GM23338 (cell line): ENCODE measurements at regions not wholly inside any gene's neighbourhood (a gene's known extent, or its start where the extent isn't known, plus 50 kb on each side); places are given as distances from the start of the nearest gene placed in this dataset.

ENCODE experiments used
- ATAC-seq: fragments of 200-7000 bp; cut with Tn5 transposase; 3 replicates; pipeline ENCODE4 v1.9.1; 2020
- DNase-seq: peaks from one replicate; pipeline ENCODE4 v3.0.0-alpha.2; 2015; ENCODE audit warnings: low spot score
- H2AFZ ChIP-seq: fragments of 200-600 bp; sonication (generic); 2 replicates; pipeline ENCODE4 v1.8.0; 2016; ENCODE audit warnings: antibody characterized with exemption, mild to moderate bottlenecking, moderate library complexity
- H3F3A ChIP-seq: fragments of 200-600 bp; sonication (generic); replicated peaks from 2 replicates; pipeline ENCODE4 v1.8.0; 2017; ENCODE audit warnings: antibody characterized with exemption, mixed run types, low read depth
- H3K27ac ChIP-seq: fragments of 200-600 bp; sonication (generic); 2 replicates; pipeline ENCODE4 v1.6.1; 2016; ENCODE audit warnings: low read depth
- H3K27me3 ChIP-seq: fragments of 200-600 bp; sonication (generic); 2 replicates; pipeline ENCODE4 v1.8.0; 2016; ENCODE audit warnings: mild to moderate bottlenecking, mixed run types, moderate library complexity; ENCODE audit not compliant: insufficient read depth
- H3K36me3 ChIP-seq: fragments of 200-600 bp; sonication (generic); 2 replicates; pipeline ENCODE4 v1.8.0; 2016; ENCODE audit warnings: mild to moderate bottlenecking; ENCODE audit not compliant: insufficient read depth
- H3K4me1 ChIP-seq: fragments of 200-600 bp; sonication (generic); 2 replicates; pipeline ENCODE4 v1.8.0; 2016; ENCODE audit warnings: mild to moderate bottlenecking, moderate library complexity; ENCODE audit not compliant: insufficient read depth
- H3K4me2 ChIP-seq: fragments of 200-600 bp; sonication (generic); 2 replicates; pipeline ENCODE4 v1.7.1; 2017; ENCODE audit warnings: mixed run types
- H3K4me3 ChIP-seq: fragments of 200-600 bp; sonication (generic); 2 replicates; pipeline ENCODE4 v1.6.1; 2016; ENCODE audit warnings: mixed run types
- H3K79me2 ChIP-seq: fragments of 200-600 bp; sonication (generic); replicated peaks from 2 replicates; pipeline ENCODE4 v1.8.0; 2017; ENCODE audit warnings: mild to moderate bottlenecking; ENCODE audit not compliant: insufficient read depth
- H3K9me2 ChIP-seq: fragments of 200-600 bp; sonication (generic); 2 replicates; pipeline ENCODE4 v1.8.0; 2017; ENCODE audit not compliant: insufficient read depth
- H4K20me1 ChIP-seq: fragments of 200-600 bp; sonication (generic); replicated peaks from 2 replicates; pipeline ENCODE4 v1.8.0; 2017; ENCODE audit warnings: mild to moderate bottlenecking; ENCODE audit not compliant: insufficient read depth
- H3K27ac Mint-ChIP-seq: 2 replicates; pipeline ENCODE4 v1.8.0; 2020; ENCODE audit warnings: inconsistent platforms, mild to moderate bottlenecking, moderate library complexity, mixed read lengths
- H3K27me3 Mint-ChIP-seq: 3 replicates; pipeline ENCODE4 v1.8.0; 2022; ENCODE audit warnings: low read depth, mild to moderate bottlenecking, moderate library complexity, mixed read lengths, inconsistent platforms; ENCODE audit not compliant: insufficient read depth, poor library complexity
- H3K36me3 Mint-ChIP-seq: 3 replicates; pipeline ENCODE4 v1.8.0; 2021; ENCODE audit warnings: low read depth, mild to moderate bottlenecking, inconsistent platforms, moderate library complexity, mixed read lengths
- H3K4me1 Mint-ChIP-seq: 3 replicates; pipeline ENCODE4 v1.8.0; 2020; ENCODE audit warnings: mild to moderate bottlenecking, inconsistent platforms, mixed read lengths
- H3K4me3 Mint-ChIP-seq: 3 replicates; pipeline ENCODE4 v1.8.0; 2021; ENCODE audit warnings: moderate library complexity, mild to moderate bottlenecking, inconsistent platforms, mixed read lengths
- H3K9me3 Mint-ChIP-seq: 3 replicates; pipeline ENCODE4 v1.8.0; 2020; ENCODE audit warnings: moderate library complexity, mild to moderate bottlenecking, inconsistent platforms, mixed read lengths
- EZH2phosphoT487 ChIP-seq: fragments of 200-600 bp; sonication (generic); IDR thresholded peaks from one replicate; pipeline ENCODE4 v1.8.1; 2018; ENCODE audit warnings: antibody characterized with exemption; ENCODE audit not compliant: unreplicated experiment
- JUNB ChIP-seq: IDR thresholded peaks from one replicate; pipeline ENCODE4 v1.6.1; 2016; ENCODE audit warnings: antibody characterized with exemption; ENCODE audit not compliant: unreplicated experiment
- NANOG ChIP-seq: IDR thresholded peaks from 2 replicates; pipeline ENCODE4 v1.6.1; 2016; ENCODE audit warnings: antibody characterized with exemption, borderline replicate concordance
- POLR2AphosphoS5 ChIP-seq: IDR thresholded peaks from 2 replicates; pipeline ENCODE4 v1.6.1; 2016; ENCODE audit warnings: antibody characterized with exemption, low read depth
- STAT1 ChIP-seq: IDR thresholded peaks from one replicate; pipeline ENCODE4 v1.6.1; 2016; ENCODE audit warnings: antibody characterized with exemption; ENCODE audit not compliant: unreplicated experiment
- ZNF114 ChIP-seq: fragments of 250-450 bp; sonication (Bioruptor Pico); IDR thresholded peaks from 2 replicates; pipeline ENCODE4 v1.5.0; 2020; ENCODE audit warnings: mild to moderate bottlenecking, moderate library complexity
- ZNF331 ChIP-seq: fragments of 250-450 bp; sonication (Bioruptor Pico); IDR thresholded peaks from 2 replicates; pipeline ENCODE4 v1.5.0; 2020; ENCODE audit warnings: low read depth, mild to moderate bottlenecking, moderate library complexity
- TF ChIP-seq, protein P1 (sequence below): IDR thresholded peaks from 2 replicates; pipeline ENCODE4 v1.6.1; 2016; ENCODE audit warnings: antibody characterized with exemption
- TF ChIP-seq, protein P2 (sequence below), 2 experiments: fragments of 200-600 bp in 1 of 2; sonication (generic) in 1 of 2; conservative IDR thresholded peaks; 2 replicates each; pipeline versions ENCODE4 v1.5.1 to v1.6.1; 2016 to 2017; ENCODE audit warnings: antibody characterized with exemption in 2 of 2, low read depth in 2 of 2, mild to moderate bottlenecking in 2 of 2, moderate library complexity in 1 of 2
- TF ChIP-seq, protein P3 (sequence below): IDR thresholded peaks from one replicate; pipeline ENCODE4 v1.6.1; 2018; ENCODE audit warnings: antibody characterized with exemption; ENCODE audit not compliant: unreplicated experiment
- TF ChIP-seq, protein P4 (sequence below): fragments of 250-450 bp; sonication (Bioruptor Pico); IDR thresholded peaks from 2 replicates; pipeline ENCODE4 v1.5.0; 2020; ENCODE audit warnings: mild to moderate bottlenecking, moderate library complexity

DNA sequence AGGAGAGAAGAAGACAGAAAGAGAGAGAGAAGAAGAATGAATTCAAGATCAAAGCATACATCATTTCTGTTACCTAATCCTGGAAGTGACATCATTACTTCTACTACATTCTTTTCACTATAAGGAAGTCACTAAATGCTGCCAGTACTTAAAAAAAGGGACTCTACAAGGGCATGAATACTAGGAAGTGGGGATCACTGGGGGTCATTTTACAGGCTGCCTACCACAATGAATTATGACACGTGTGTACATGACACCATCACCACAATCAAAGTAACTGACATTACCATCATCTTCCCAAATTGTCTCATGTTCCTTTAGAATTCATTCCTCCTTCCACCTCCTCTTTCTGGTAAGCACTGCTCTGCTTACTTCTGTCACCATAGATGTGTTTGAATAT, 227.0 kb downstream of the CPE start:
- no peaks in the 10 kb centered on the region for H3F3A ChIP-seq
- no peak overlapping the region for H3K4me3 ChIP-seq
- Mint-ChIP-seq H3K27ac (no peak overlapping the region), H3K4me1 (peaks cover 14% of the 10 kb centered on the region), H3K36me3 (no peaks in the 10 kb centered on the region), H3K27me3 (no peaks in the 10 kb centered on the region), H3K9me3 (no peaks in the 10 kb centered on the region; the same call in 2 of the 3 replicates), H3K4me3 (no peak overlapping the region)
- H2AFZ ChIP-seq = no peak overlapping the region
- no peaks in the 10 kb centered on the region for H3K27me3 ChIP-seq
- no peak overlapping the region for H3K4me2 ChIP-seq
- ATAC-seq (no peak), DNase-seq (no peak)
- peaks cover 14% of the 10 kb centered on the region for H3K4me1 ChIP-seq
- no peak overlapping the region for H3K27ac ChIP-seq
- H3K36me3 ChIP-seq = no peaks in the 10 kb centered on the region
- H3K79me2 ChIP-seq = no peaks in the 10 kb centered on the region
- H3K9me2 ChIP-seq = 0 out of 2 replicates have a peak, but pooled peaks cover 15% of the 10 kb centered on the region
- no peaks in the 10 kb centered on the region for H4K20me1 ChIP-seq
- TF ChIP-seq, protein P1, sequence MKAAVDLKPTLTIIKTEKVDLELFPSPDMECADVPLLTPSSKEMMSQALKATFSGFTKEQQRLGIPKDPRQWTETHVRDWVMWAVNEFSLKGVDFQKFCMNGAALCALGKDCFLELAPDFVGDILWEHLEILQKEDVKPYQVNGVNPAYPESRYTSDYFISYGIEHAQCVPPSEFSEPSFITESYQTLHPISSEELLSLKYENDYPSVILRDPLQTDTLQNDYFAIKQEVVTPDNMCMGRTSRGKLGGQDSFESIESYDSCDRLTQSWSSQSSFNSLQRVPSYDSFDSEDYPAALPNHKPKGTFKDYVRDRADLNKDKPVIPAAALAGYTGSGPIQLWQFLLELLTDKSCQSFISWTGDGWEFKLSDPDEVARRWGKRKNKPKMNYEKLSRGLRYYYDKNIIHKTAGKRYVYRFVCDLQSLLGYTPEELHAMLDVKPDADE = no peak
- TF ChIP-seq ZNF114 (CRISPR knock-in tag) (no peak), JUNB (no peak), EZH2phosphoT487 (no peak), ZNF331 (CRISPR knock-in tag) (no peak), NANOG (no peak), POLR2AphosphoS5 (no peak), STAT1 (no peak)
- TF ChIP-seq, protein P2, sequence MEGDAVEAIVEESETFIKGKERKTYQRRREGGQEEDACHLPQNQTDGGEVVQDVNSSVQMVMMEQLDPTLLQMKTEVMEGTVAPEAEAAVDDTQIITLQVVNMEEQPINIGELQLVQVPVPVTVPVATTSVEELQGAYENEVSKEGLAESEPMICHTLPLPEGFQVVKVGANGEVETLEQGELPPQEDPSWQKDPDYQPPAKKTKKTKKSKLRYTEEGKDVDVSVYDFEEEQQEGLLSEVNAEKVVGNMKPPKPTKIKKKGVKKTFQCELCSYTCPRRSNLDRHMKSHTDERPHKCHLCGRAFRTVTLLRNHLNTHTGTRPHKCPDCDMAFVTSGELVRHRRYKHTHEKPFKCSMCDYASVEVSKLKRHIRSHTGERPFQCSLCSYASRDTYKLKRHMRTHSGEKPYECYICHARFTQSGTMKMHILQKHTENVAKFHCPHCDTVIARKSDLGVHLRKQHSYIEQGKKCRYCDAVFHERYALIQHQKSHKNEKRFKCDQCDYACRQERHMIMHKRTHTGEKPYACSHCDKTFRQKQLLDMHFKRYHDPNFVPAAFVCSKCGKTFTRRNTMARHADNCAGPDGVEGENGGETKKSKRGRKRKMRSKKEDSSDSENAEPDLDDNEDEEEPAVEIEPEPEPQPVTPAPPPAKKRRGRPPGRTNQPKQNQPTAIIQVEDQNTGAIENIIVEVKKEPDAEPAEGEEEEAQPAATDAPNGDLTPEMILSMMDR (conservative IDR thresholded peaks at IDR 0.05; ENCODE audit: low read depth in 2 of 2) = no peak
- TF ChIP-seq, protein P3, sequence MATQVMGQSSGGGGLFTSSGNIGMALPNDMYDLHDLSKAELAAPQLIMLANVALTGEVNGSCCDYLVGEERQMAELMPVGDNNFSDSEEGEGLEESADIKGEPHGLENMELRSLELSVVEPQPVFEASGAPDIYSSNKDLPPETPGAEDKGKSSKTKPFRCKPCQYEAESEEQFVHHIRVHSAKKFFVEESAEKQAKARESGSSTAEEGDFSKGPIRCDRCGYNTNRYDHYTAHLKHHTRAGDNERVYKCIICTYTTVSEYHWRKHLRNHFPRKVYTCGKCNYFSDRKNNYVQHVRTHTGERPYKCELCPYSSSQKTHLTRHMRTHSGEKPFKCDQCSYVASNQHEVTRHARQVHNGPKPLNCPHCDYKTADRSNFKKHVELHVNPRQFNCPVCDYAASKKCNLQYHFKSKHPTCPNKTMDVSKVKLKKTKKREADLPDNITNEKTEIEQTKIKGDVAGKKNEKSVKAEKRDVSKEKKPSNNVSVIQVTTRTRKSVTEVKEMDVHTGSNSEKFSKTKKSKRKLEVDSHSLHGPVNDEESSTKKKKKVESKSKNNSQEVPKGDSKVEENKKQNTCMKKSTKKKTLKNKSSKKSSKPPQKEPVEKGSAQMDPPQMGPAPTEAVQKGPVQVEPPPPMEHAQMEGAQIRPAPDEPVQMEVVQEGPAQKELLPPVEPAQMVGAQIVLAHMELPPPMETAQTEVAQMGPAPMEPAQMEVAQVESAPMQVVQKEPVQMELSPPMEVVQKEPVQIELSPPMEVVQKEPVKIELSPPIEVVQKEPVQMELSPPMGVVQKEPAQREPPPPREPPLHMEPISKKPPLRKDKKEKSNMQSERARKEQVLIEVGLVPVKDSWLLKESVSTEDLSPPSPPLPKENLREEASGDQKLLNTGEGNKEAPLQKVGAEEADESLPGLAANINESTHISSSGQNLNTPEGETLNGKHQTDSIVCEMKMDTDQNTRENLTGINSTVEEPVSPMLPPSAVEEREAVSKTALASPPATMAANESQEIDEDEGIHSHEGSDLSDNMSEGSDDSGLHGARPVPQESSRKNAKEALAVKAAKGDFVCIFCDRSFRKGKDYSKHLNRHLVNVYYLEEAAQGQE = no peak
- TF ChIP-seq, protein P4, sequence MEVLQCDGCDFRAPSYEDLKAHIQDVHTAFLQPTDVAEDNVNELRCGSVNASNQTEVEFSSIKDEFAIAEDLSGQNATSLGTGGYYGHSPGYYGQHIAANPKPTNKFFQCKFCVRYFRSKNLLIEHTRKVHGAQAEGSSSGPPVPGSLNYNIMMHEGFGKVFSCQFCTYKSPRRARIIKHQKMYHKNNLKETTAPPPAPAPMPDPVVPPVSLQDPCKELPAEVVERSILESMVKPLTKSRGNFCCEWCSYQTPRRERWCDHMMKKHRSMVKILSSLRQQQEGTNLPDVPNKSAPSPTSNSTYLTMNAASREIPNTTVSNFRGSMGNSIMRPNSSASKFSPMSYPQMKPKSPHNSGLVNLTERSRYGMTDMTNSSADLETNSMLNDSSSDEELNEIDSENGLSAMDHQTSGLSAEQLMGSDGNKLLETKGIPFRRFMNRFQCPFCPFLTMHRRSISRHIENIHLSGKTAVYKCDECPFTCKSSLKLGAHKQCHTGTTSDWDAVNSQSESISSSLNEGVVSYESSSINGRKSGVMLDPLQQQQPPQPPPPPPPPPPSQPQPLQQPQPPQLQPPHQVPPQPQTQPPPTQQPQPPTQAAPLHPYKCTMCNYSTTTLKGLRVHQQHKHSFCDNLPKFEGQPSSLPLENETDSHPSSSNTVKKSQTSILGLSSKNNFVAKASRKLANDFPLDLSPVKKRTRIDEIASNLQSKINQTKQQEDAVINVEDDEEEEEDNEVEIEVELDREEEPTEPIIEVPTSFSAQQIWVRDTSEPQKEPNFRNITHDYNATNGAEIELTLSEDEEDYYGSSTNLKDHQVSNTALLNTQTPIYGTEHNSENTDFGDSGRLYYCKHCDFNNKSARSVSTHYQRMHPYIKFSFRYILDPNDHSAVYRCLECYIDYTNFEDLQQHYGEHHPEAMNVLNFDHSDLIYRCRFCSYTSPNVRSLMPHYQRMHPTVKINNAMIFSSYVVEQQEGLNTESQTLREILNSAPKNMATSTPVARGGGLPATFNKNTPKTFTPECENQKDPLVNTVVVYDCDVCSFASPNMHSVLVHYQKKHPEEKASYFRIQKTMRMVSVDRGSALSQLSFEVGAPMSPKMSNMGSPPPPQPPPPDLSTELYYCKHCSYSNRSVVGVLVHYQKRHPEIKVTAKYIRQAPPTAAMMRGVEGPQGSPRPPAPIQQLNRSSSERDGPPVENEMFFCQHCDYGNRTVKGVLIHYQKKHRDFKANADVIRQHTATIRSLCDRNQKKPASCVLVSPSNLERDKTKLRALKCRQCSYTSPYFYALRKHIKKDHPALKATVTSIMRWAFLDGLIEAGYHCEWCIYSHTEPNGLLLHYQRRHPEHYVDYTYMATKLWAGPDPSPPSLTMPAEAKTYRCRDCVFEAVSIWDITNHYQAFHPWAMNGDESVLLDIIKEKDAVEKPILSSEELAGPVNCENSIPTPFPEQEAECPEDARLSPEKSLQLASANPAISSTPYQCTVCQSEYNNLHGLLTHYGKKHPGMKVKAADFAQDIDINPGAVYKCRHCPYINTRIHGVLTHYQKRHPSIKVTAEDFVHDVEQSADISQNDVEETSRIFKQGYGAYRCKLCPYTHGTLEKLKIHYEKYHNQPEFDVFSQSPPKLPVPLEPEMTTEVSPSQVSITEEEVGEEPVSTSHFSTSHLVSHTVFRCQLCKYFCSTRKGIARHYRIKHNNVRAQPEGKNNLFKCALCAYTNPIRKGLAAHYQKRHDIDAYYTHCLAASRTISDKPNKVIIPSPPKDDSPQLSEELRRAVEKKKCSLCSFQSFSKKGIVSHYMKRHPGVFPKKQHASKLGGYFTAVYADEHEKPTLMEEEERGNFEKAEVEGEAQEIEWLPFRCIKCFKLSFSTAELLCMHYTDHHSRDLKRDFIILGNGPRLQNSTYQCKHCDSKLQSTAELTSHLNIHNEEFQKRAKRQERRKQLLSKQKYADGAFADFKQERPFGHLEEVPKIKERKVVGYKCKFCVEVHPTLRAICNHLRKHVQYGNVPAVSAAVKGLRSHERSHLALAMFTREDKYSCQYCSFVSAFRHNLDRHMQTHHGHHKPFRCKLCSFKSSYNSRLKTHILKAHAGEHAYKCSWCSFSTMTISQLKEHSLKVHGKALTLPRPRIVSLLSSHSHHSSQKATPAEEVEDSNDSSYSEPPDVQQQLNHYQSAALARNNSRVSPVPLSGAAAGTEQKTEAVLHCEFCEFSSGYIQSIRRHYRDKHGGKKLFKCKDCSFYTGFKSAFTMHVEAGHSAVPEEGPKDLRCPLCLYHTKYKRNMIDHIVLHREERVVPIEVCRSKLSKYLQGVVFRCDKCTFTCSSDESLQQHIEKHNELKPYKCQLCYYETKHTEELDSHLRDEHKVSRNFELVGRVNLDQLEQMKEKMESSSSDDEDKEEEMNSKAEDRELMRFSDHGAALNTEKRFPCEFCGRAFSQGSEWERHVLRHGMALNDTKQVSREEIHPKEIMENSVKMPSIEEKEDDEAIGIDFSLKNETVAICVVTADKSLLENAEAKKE (CRISPR knock-in tag) = no peak
